ENCODE measurements at regions not wholly inside any gene's neighbourhood (a gene's known extent, or its start where the extent isn't known, plus 50 kb on each side); places are given as distances from the start of the nearest gene placed in this dataset.

- H3K27ac ChIP-seq, result no peak overlapping the region
- TF ChIP-seq, protein P1, sequence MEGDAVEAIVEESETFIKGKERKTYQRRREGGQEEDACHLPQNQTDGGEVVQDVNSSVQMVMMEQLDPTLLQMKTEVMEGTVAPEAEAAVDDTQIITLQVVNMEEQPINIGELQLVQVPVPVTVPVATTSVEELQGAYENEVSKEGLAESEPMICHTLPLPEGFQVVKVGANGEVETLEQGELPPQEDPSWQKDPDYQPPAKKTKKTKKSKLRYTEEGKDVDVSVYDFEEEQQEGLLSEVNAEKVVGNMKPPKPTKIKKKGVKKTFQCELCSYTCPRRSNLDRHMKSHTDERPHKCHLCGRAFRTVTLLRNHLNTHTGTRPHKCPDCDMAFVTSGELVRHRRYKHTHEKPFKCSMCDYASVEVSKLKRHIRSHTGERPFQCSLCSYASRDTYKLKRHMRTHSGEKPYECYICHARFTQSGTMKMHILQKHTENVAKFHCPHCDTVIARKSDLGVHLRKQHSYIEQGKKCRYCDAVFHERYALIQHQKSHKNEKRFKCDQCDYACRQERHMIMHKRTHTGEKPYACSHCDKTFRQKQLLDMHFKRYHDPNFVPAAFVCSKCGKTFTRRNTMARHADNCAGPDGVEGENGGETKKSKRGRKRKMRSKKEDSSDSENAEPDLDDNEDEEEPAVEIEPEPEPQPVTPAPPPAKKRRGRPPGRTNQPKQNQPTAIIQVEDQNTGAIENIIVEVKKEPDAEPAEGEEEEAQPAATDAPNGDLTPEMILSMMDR (IDR thresholded peaks at IDR 0.05), result no peak
- TF ChIP-seq POLR2AphosphoS5 (IDR thresholded peaks at IDR 0.05) (no peak), POLR2A (IDR thresholded peaks at IDR 0.05) (no peak)
- H3K9me3 ChIP-seq, result no peaks in the 10 kb centered on the region
- H3K27me3 ChIP-seq (replicated peaks; ENCODE audit: insufficient read depth), result no peaks in the 10 kb centered on the region
- DNase-seq (ENCODE audit: low spot score), result no peak
- no peak overlapping the region for H3K4me3 ChIP-seq
- WGBS, result 96% methylated on average over 3 of the region's 3 CpGs
- H3K4me1 ChIP-seq (replicated peaks), result no peaks in the 10 kb centered on the region
- H3K36me3 ChIP-seq, result no peaks in the 10 kb centered on the region
- intact Hi-C loops (cut with DNase I), result no loop called here
These were observed 513.4 kb upstream of the B3GAT1 start for GRCh38 chr11:134925432-134925831.

GRCh38 chr11:134923441-134923840, 511.4 kb upstream of the B3GAT1 start:
- intact Hi-C loops (cut with DNase I), result no loop called here
- WGBS, result 88% methylated on average over 7 of the region's 7 CpGs
- Histone ChIP-seq H3K27me3 (replicated peaks; ENCODE audit: insufficient read depth) (no peaks in the 10 kb centered on the region), H3K4me3 (no peak overlapping the region), H3K9me3 (no peaks in the 10 kb centered on the region), H3K27ac (no peak overlapping the region), H3K36me3 (no peaks in the 10 kb centered on the region), H3K4me1 (replicated peaks) (no peaks in the 10 kb centered on the region)
- DNase-seq (ENCODE audit: low spot score), result no peak
- no peak for TF ChIP-seq POLR2AphosphoS5 (IDR thresholded peaks at IDR 0.05)
- TF ChIP-seq, protein P1 (IDR thresholded peaks at IDR 0.05), result no peak
- no peak for TF ChIP-seq POLR2A (IDR thresholded peaks at IDR 0.05)

DNA sequence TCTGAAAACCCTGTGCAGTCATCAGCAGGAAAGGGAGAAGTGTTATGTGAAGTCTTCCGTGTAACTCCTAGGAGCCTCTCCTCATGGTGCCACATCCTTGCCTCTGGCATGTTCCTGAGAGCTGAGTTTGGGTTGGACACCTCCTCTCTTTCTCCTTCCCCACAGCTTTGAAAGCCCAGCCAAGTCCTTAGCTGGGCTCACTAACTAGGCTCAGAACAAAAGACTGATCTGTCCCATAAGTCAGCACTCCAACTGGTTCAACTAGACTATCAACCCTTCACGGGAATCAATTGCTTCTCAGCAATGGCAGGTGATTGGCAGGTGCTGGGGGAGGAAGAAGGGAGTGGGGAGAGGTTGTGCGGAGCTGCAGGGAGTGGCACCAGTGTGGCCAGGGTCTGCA, 509.9 kb upstream of the B3GAT1 start:
- no peak overlapping the region for H3K27ac ChIP-seq
- H3K9me3 ChIP-seq, result no peaks in the 10 kb centered on the region
- intact Hi-C loops (cut with DNase I), result no loop called here
- no peak for DNase-seq (ENCODE audit: low spot score)
- H3K4me1 ChIP-seq (replicated peaks), result no peaks in the 10 kb centered on the region
- 51% methylated on average over 3 of the region's 3 CpGs for WGBS
- H3K36me3 ChIP-seq, result no peaks in the 10 kb centered on the region
- no peak overlapping the region for H3K4me3 ChIP-seq
- TF ChIP-seq POLR2A (IDR thresholded peaks at IDR 0.05) (no peak), POLR2AphosphoS5 (IDR thresholded peaks at IDR 0.05) (no peak)
- TF ChIP-seq, protein P1 (IDR thresholded peaks at IDR 0.05), result no peak
- no peaks in the 10 kb centered on the region for H3K27me3 ChIP-seq (replicated peaks; ENCODE audit: insufficient read depth)

DNA sequence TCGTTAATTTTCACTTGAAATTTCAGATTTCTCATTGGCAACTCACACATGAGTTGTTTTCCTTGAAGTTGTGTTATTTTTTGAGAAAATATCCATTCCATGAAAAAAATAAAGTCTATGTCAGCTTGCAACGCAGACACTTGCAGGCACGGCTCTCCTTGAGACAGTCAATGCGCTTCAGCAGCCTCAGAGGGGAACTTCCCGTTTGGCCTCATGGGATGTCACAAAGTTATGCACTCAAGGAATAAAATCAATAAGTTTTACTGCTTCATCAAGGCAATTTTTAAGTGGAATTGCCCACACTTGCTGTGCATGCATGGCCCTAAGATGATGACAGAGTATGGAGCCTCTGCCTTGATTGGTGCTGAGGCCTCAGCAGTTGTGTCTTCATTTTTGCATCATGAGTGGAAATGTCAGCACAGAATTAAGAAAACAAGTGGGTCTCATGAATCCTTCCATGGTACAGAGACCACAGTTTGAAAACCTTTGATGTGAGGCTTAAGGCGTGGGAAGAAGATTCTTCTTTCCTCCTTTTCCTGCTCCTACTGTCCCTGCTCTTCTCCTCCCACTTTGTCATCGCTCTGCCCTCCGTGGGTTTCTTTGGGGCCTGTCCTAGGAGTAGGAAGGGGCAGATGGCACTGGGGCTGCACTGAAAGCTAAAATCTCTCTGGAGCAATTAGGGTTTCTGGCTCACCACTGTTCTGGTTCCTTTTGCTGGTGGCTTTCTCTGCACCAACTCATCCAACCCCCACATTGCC, 509.0 kb upstream of the B3GAT1 start:
- WGBS, result 80% methylated on average over 8 of the region's 8 CpGs
- Histone ChIP-seq H3K27ac (no peak overlapping the region), H3K9me3 (no peaks in the 10 kb centered on the region), H3K27me3 (replicated peaks; ENCODE audit: insufficient read depth) (no peaks in the 10 kb centered on the region), H3K36me3 (no peaks in the 10 kb centered on the region), H3K4me1 (replicated peaks) (no peaks in the 10 kb centered on the region), H3K4me3 (no peak overlapping the region)
- TF ChIP-seq POLR2AphosphoS5 (IDR thresholded peaks at IDR 0.05), result no peak
- TF ChIP-seq, protein P1 (IDR thresholded peaks at IDR 0.05), result no peak
- TF ChIP-seq POLR2A (IDR thresholded peaks at IDR 0.05), result no peak
- no peak for DNase-seq (ENCODE audit: low spot score)
- intact Hi-C loops (cut with DNase I), result no loop called here

Measured in prostate gland (tissue), 2 donors.